ENCODE measurements at regions not wholly inside any gene's neighbourhood (a gene's known extent, or its start where the extent isn't known, plus 50 kb on each side); places are given as distances from the start of the nearest gene placed in this dataset.

GRCh38 chr7:1316086-1316485 is 83.4 kb downstream of the UNCX start:
- Histone ChIP-seq H3K9me3 (replicated peaks in 1 of 3) (no peaks in the 10 kb centered on the region), H3K36me3 (replicated peaks in 1 of 2) (no peaks in the 10 kb centered on the region), H3K4me1 (replicated peaks in 1 of 2) (no peaks in the 10 kb centered on the region), H3K4me3 (no peak overlapping the region), H3K27ac (no peak overlapping the region), H3K27me3 (peaks cover 3% of the 10 kb centered on the region)
- intact Hi-C loops (cut with DNase I), result no loop called here
- WGBS, 4 donors, result 59 to 78% (median 65%) methylated on average over 9 to 10 of the region's 10 CpGs
- no peak for DNase-seq
- TF ChIP-seq CTCF (IDR thresholded peaks at IDR 0.05), result no peak

- no peaks in the 10 kb centered on the region for H3K36me3 ChIP-seq (replicated peaks in 1 of 2)
- no peak overlapping the region for H3K4me3 ChIP-seq
- H3K4me1 ChIP-seq (replicated peaks in 1 of 2), result no peaks in the 10 kb centered on the region
- H3K27ac ChIP-seq, result no peak overlapping the region
- H3K9me3 ChIP-seq (replicated peaks in 1 of 3), result no peaks in the 10 kb centered on the region
- H3K27me3 ChIP-seq, result peaks cover 18% of the 10 kb centered on the region
- DNase-seq, result no peak
- TF ChIP-seq POLR2A (IDR thresholded peaks at IDR 0.05), result no peak
- no peak for TF ChIP-seq CTCF (IDR thresholded peaks at IDR 0.05)
- intact Hi-C loops (cut with DNase I), result no loop called here
- WGBS, 4 donors, result 52 to 63% (median 60%) methylated on average over 6 to 15 of the region's 15 CpGs
Measured at GRCh38 chr7:1317646-1318045, 85.0 kb downstream of the UNCX start.

GRCh38 chr7:1318051-1318450 is 85.4 kb downstream of the UNCX start:
- Histone ChIP-seq H3K9me3 (replicated peaks in 1 of 3) (no peaks in the 10 kb centered on the region), H3K27ac (no peak overlapping the region), H3K4me3 (no peak overlapping the region), H3K4me1 (replicated peaks in 1 of 2) (no peaks in the 10 kb centered on the region), H3K36me3 (replicated peaks in 1 of 2) (no peaks in the 10 kb centered on the region), H3K27me3 (peaks cover 22% of the 10 kb centered on the region)
- intact Hi-C loops (cut with DNase I), result no loop called here
- no peak for DNase-seq
- no peak for TF ChIP-seq CTCF (IDR thresholded peaks at IDR 0.05)
- TF ChIP-seq POLR2A (IDR thresholded peaks at IDR 0.05), result no peak
- 69 to 77% (median 74%) methylated on average over 13 to 16 of the region's 16 CpGs for WGBS, 4 donors

GRCh38 chr7:1318661-1319060 is 86.0 kb downstream of the UNCX start:
- Histone ChIP-seq H3K27me3 (peaks cover 28% of the 10 kb centered on the region), H3K9me3 (replicated peaks in 1 of 3) (no peaks in the 10 kb centered on the region), H3K36me3 (replicated peaks in 1 of 2) (no peaks in the 10 kb centered on the region), H3K4me1 (replicated peaks in 1 of 2) (no peaks in the 10 kb centered on the region), H3K4me3 (no peak overlapping the region), H3K27ac (no peak overlapping the region)
- TF ChIP-seq CTCF (IDR thresholded peaks at IDR 0.05), result no peak
- no peak for TF ChIP-seq POLR2A (IDR thresholded peaks at IDR 0.05)
- intact Hi-C loops (cut with DNase I), result no loop called here
- no peak for DNase-seq
- 67 to 75% (median 71%) methylated on average over 9 to 18 of the region's 18 CpGs for WGBS, 4 donors

All from adrenal gland (tissue), 9 donors.